Smooth muscle cell (in vitro differentiated cells): ENCODE measurements at regions not wholly inside any gene's neighbourhood (a gene's known extent, or its start where the extent isn't known, plus 50 kb on each side); places are given as distances from the start of the nearest gene placed in this dataset.

ENCODE experiments used
- DNase-seq: peaks from one replicate; lab custom pipeline; 2025; ENCODE audit not compliant: unreplicated experiment; lab: John Stamatoyannopoulos, UW
- H2AFZ ChIP-seq: fragments of 200-600 bp; sonication (generic); 2 replicates; pipeline ENCODE4 v1.6.0; 2016; ENCODE audit warnings: antibody characterized with exemption, low read depth, mild to moderate bottlenecking
- H3F3A ChIP-seq: fragments of 200-600 bp; sonication (generic); 2 replicates; pipeline ENCODE4 v1.6.0; 2017; ENCODE audit warnings: antibody characterized with exemption, low read depth
- H3K27ac ChIP-seq: fragments of 200-600 bp; sonication (generic); 2 replicates; pipeline ENCODE4 v1.5.1; 2016; ENCODE audit warnings: low read depth, mild to moderate bottlenecking
- H3K27me3 ChIP-seq: fragments of 200-600 bp; sonication (generic); 2 replicates; pipeline ENCODE4 v1.6.1; 2016; ENCODE audit warnings: low read depth, mild to moderate bottlenecking
- H3K36me3 ChIP-seq: fragments of 200-600 bp; sonication (generic); 2 replicates; pipeline ENCODE4 v1.5.1; 2016; ENCODE audit warnings: low read depth
- H3K4me1 ChIP-seq: fragments of 200-600 bp; sonication (generic); 2 replicates; pipeline ENCODE4 v1.5.1; 2016; ENCODE audit warnings: low read depth
- H3K4me2 ChIP-seq: fragments of 200-600 bp; sonication (generic); 2 replicates; pipeline ENCODE4 v1.6.0; 2016; ENCODE audit warnings: mild to moderate bottlenecking
- H3K4me3 ChIP-seq: fragments of 200-600 bp; sonication (generic); 2 replicates; pipeline ENCODE4 v1.5.1; 2016; ENCODE audit warnings: mild to moderate bottlenecking
- H3K79me2 ChIP-seq: fragments of 200-600 bp; sonication (generic); 2 replicates; pipeline ENCODE4 v1.6.0; 2016; ENCODE audit warnings: low read depth, mild to moderate bottlenecking
- H3K9ac ChIP-seq: fragments of 200-600 bp; sonication (generic); 2 replicates; pipeline ENCODE4 v1.6.0; 2016; ENCODE audit warnings: low read depth
- H3K9me3 ChIP-seq: fragments of 200-600 bp; sonication (generic); replicated peaks from 2 replicates; pipeline ENCODE4 v1.5.1; 2016; ENCODE audit warnings: low read depth
- H4K20me1 ChIP-seq: fragments of 200-600 bp; sonication (generic); 2 replicates; pipeline ENCODE4 v1.6.0; 2016; ENCODE audit warnings: low read depth
- CTCF ChIP-seq: fragments of 200-600 bp; sonication (generic); IDR thresholded peaks from 2 replicates; pipeline ENCODE4 v1.5.1; 2017; ENCODE audit warnings: borderline replicate concordance, mild to moderate bottlenecking, antibody characterized with exemption; ENCODE audit not compliant: insufficient read depth, poor library complexity, severe bottlenecking
- WGBS: methylation state at CpG from one replicate; pipeline ENCODE4 v1.1.7; 2016; ENCODE audit warnings: low lambda C conversion rate; 5-methylcytosine and 5-hydroxymethylcytosine counted together

DNA sequence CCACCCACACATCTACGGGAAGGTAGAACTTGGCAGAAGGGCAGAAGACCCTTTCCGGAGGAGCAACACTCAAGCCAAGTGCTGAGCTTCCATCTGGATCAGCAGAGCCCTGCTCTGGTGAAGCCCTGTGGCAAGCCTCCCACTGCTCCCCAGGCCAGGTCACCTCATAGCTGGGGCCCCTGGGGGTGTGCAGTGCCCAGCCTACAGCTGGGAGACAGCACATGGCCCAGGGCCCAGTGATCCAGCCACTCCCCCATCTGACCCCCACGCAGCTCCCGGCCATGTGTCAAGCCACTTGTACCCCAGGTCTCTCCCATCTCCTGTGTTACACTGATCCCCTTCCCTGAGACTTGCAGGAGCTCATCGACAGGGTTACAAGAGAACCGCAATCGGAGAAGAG, 95.7 kb downstream of the RBFOX3 start:
- Histone ChIP-seq H3K27ac (no peak overlapping the region), H3K9ac (no peak overlapping the region), H3K9me3 (no peaks in the 10 kb centered on the region), H3K4me2 (no peak overlapping the region), H3K79me2 (no peaks in the 10 kb centered on the region), H2AFZ (no peak overlapping the region), H3F3A (no peaks in the 10 kb centered on the region), H3K4me3 (no peak overlapping the region), H3K4me1 (no peaks in the 10 kb centered on the region), H4K20me1 (no peaks in the 10 kb centered on the region), H3K36me3 (no peaks in the 10 kb centered on the region), H3K27me3 (no peaks in the 10 kb centered on the region)
- TF ChIP-seq CTCF = no peak
- 98% methylated on average over 7 of the region's 7 CpGs for WGBS
- no peak for DNase-seq

DNA sequence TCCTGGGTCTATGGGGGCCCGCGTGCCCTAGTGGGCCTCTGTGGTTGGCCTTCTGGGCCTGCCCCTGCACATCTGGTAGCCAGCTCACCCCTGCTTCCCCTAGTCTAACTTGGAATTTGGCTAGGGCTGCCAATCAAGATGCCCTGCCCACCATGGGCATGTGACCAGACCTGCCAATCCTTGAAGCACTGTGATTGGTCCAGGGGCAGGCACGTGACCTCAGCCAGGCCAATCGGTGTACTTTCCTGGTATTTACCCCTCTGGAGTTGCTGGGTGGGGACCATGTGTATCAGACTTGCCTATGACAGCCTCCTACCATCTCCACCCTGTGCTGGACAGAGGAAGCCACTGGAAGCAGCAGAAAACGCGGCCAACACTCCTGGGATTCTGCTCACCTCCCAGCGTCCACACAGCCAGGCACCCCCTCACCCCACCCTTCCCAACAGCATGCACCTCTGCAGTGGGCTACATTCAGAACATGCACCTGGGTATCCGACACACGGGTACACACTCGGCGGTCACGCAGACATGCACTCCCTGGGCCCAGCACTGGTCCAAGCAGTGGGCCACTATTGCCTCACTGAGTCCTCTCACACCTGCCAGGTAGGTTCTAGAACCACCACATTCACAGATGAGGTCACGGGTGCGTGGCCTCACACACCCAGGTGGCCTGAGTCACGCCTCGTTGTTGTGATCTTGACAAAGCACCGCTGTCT, 96.9 kb downstream of the RBFOX3 start:
- H3K9ac ChIP-seq = no peak overlapping the region
- TF ChIP-seq CTCF = no peak
- no peak overlapping the region for H3K4me3 ChIP-seq
- no peaks in the 10 kb centered on the region for H3K27me3 ChIP-seq
- no peaks in the 10 kb centered on the region for H3F3A ChIP-seq
- H3K4me2 ChIP-seq = no peak overlapping the region
- no peak overlapping the region for H3K27ac ChIP-seq
- no peaks in the 10 kb centered on the region for H3K9me3 ChIP-seq
- H2AFZ ChIP-seq = no peak overlapping the region
- DNase-seq = no peak
- no peaks in the 10 kb centered on the region for H3K79me2 ChIP-seq
- no peaks in the 10 kb centered on the region for H3K4me1 ChIP-seq
- WGBS = 97% methylated on average over 17 of the region's 17 CpGs
- H4K20me1 ChIP-seq = no peaks in the 10 kb centered on the region
- no peaks in the 10 kb centered on the region for H3K36me3 ChIP-seq

GRCh38 chr17:79513206-79513605, 97.6 kb downstream of the RBFOX3 start:
- Histone ChIP-seq H4K20me1 (no peaks in the 10 kb centered on the region), H3K9me3 (no peaks in the 10 kb centered on the region), H3K27ac (no peak overlapping the region), H3F3A (no peaks in the 10 kb centered on the region), H3K27me3 (no peaks in the 10 kb centered on the region), H2AFZ (no peak overlapping the region), H3K4me2 (no peak overlapping the region), H3K79me2 (no peaks in the 10 kb centered on the region), H3K36me3 (no peaks in the 10 kb centered on the region), H3K4me1 (no peaks in the 10 kb centered on the region), H3K4me3 (no peak overlapping the region), H3K9ac (no peak overlapping the region)
- no peak for TF ChIP-seq CTCF
- WGBS = 95% methylated on average over 4 of the region's 4 CpGs
- no peak for DNase-seq

- 92% methylated on average over 12 of the region's 12 CpGs for WGBS
- TF ChIP-seq CTCF = no peak
- Histone ChIP-seq H3K4me3 (no peak overlapping the region), H3K9me3 (no peaks in the 10 kb centered on the region), H3K36me3 (no peaks in the 10 kb centered on the region), H2AFZ (no peak overlapping the region), H3F3A (no peaks in the 10 kb centered on the region), H3K79me2 (no peaks in the 10 kb centered on the region), H4K20me1 (no peaks in the 10 kb centered on the region), H3K27me3 (no peaks in the 10 kb centered on the region), H3K4me2 (no peak overlapping the region), H3K27ac (no peak overlapping the region), H3K4me1 (no peaks in the 10 kb centered on the region), H3K9ac (no peak overlapping the region)
- no peak for DNase-seq
Observed at GRCh38 chr17:79511471-79511870, 99.4 kb downstream of the RBFOX3 start.
